Fibroblast of lung (primary cell): ENCODE measurements at regions not wholly inside any gene's neighbourhood (a gene's known extent, or its start where the extent isn't known, plus 50 kb on each side); places are given as distances from the start of the nearest gene placed in this dataset.

Experiments used
- DNase-seq, 2 donors: peaks; one replicate each; pipeline versions ENCODE4 v3.0.0 to v3.0.0-alpha.2; 2010; ENCODE audit warnings: low read depth in 2 of 2
- H2AFZ ChIP-seq: 2 replicates; pipeline ENCODE4 v1.5.1; 2012; ENCODE audit warnings: low read length, control low read depth, inconsistent platforms
- H3K27ac ChIP-seq: 2 replicates; pipeline ENCODE4 v1.5.1; 2011; ENCODE audit warnings: low read length, control low read depth; ENCODE audit not compliant: insufficient read depth
- H3K27me3 ChIP-seq: 2 replicates; pipeline ENCODE4 v1.5.1; 2011; ENCODE audit warnings: mild to moderate bottlenecking, low read length; ENCODE audit not compliant: control insufficient read depth, insufficient read depth
- H3K36me3 ChIP-seq: 2 replicates; pipeline ENCODE4 v1.5.1; 2011; ENCODE audit warnings: low read length; ENCODE audit not compliant: control insufficient read depth, insufficient read depth
- H3K4me1 ChIP-seq: 2 replicates; pipeline ENCODE4 v1.5.1; 2011; ENCODE audit warnings: low read length; ENCODE audit not compliant: control insufficient read depth, insufficient read depth; ENCODE audit errors: extremely low read depth
- H3K4me2 ChIP-seq: 2 replicates; pipeline ENCODE4 v1.5.1; 2011; ENCODE audit warnings: low read length, control low read depth; ENCODE audit not compliant: insufficient read depth; ENCODE audit errors: extremely low read depth
- H3K4me3 ChIP-seq, 4 experiments: fragments of 200-600 bp in 1 of 4; sonication (generic) in 1 of 4; replicated peaks in 1 of 4; 2 replicates each; pipeline ENCODE4 v1.5.1; 2011 to 2016; ENCODE audit warnings: low read length in 4 of 4, low read depth in 3 of 4, mild to moderate bottlenecking in 3 of 4, control low read depth in 2 of 4, inconsistent platforms in 1 of 4, mixed read lengths in 1 of 4; ENCODE audit not compliant: insufficient read depth in 1 of 4; ENCODE audit errors: control extremely low read depth in 1 of 4
- H3K79me2 ChIP-seq: 2 replicates; pipeline ENCODE4 v1.5.1; 2012; ENCODE audit warnings: mild to moderate bottlenecking, low read length, inconsistent platforms; ENCODE audit not compliant: control insufficient read depth, insufficient read depth
- H3K9ac ChIP-seq: 2 replicates; pipeline ENCODE4 v1.5.1; 2011; ENCODE audit warnings: mild to moderate bottlenecking, low read length, control low read depth; ENCODE audit not compliant: insufficient read depth
- H3K9me3 ChIP-seq: 2 replicates; pipeline ENCODE4 v1.5.1; 2012; ENCODE audit warnings: low read depth, low read length; ENCODE audit not compliant: control insufficient read depth, insufficient read depth
- H4K20me1 ChIP-seq: 2 replicates; pipeline ENCODE4 v1.5.1; 2011; ENCODE audit warnings: low read length; ENCODE audit not compliant: control insufficient read depth, insufficient read depth; ENCODE audit errors: extremely low read depth
- CTCF ChIP-seq, 2 donors: IDR thresholded peaks in 1 of 2; conservative IDR thresholded peaks in 1 of 2; 1 replicate in 1 of 2; 2 replicates in 1 of 2; pipeline ENCODE4 v1.5.1; 2011 to 2012; ENCODE audit warnings: low read length in 2 of 2, control low read depth in 1 of 2, inconsistent platforms in 1 of 2, low read depth in 1 of 2, mild to moderate bottlenecking in 1 of 2
- EZH2 ChIP-seq: IDR thresholded peaks from 2 replicates; pipeline ENCODE4 v1.5.1; 2012; ENCODE audit warnings: low read length, control low read depth, mild to moderate bottlenecking; ENCODE audit errors: missing control alignments

- no peaks in the 10 kb centered on the region for H4K20me1 ChIP-seq
- TF ChIP-seq CTCF (conservative IDR thresholded peaks at IDR 0.05 in 1 of 2, IDR thresholded peaks at IDR 0.05 in 1 of 2; ENCODE audit: low read depth in 1 of 2, low read length in 2 of 2) (no peak), EZH2 (no peak)
- no peak overlapping the region for H3K9ac ChIP-seq
- H3K27ac ChIP-seq: no peak overlapping the region
- H3K4me1 ChIP-seq: no peaks in the 10 kb centered on the region
- no peaks in the 10 kb centered on the region for H3K27me3 ChIP-seq
- DNase-seq: no peak
- no peaks in the 10 kb centered on the region for H3K79me2 ChIP-seq
- no peak overlapping the region for H2AFZ ChIP-seq
- no peaks in the 10 kb centered on the region for H3K9me3 ChIP-seq
- no peaks in the 10 kb centered on the region for H3K36me3 ChIP-seq
- H3K4me2 ChIP-seq: no peak overlapping the region
- no peak overlapping the region for H3K4me3 ChIP-seq
Measured at GRCh38 chr18:41644466-41644865, 310.6 kb upstream of the PIK3C3 start.

GRCh38 chr18:41643427-41643826, 311.6 kb upstream of the PIK3C3 start:
- no peak for TF ChIP-seq EZH2
- TF ChIP-seq CTCF (conservative IDR thresholded peaks at IDR 0.05 in 1 of 2, IDR thresholded peaks at IDR 0.05 in 1 of 2; ENCODE audit: low read depth in 1 of 2, low read length in 2 of 2): no peak
- Histone ChIP-seq H3K36me3 (no peaks in the 10 kb centered on the region), H3K4me2 (no peak overlapping the region), H3K27me3 (no peaks in the 10 kb centered on the region), H3K4me3 (no peak overlapping the region), H3K79me2 (no peaks in the 10 kb centered on the region), H3K27ac (no peak overlapping the region), H3K4me1 (no peaks in the 10 kb centered on the region), H4K20me1 (no peaks in the 10 kb centered on the region), H2AFZ (no peak overlapping the region), H3K9me3 (no peaks in the 10 kb centered on the region), H3K9ac (no peak overlapping the region)
- DNase-seq: no peak

- DNase-seq: peak in 1 of 2 donors; percentile 26
- H3K4me3 ChIP-seq: no peak overlapping the region
- H3K27me3 ChIP-seq: no peaks in the 10 kb centered on the region
- no peaks in the 10 kb centered on the region for H4K20me1 ChIP-seq
- no peaks in the 10 kb centered on the region for H3K9me3 ChIP-seq
- H2AFZ ChIP-seq: no peak overlapping the region
- H3K4me1 ChIP-seq: no peaks in the 10 kb centered on the region
- no peak overlapping the region for H3K27ac ChIP-seq
- TF ChIP-seq EZH2 (no peak), CTCF (conservative IDR thresholded peaks at IDR 0.05 in 1 of 2, IDR thresholded peaks at IDR 0.05 in 1 of 2; ENCODE audit: low read depth in 1 of 2, low read length in 2 of 2) (no peak)
- no peak overlapping the region for H3K4me2 ChIP-seq
- H3K36me3 ChIP-seq: no peaks in the 10 kb centered on the region
- no peaks in the 10 kb centered on the region for H3K79me2 ChIP-seq
- no peak overlapping the region for H3K9ac ChIP-seq
Measured at GRCh38 chr18:41642756-41643155, 312.3 kb upstream of the PIK3C3 start.
